ENCODE measurements at regions not wholly inside any gene's neighbourhood (a gene's known extent, or its start where the extent isn't known, plus 50 kb on each side); places are given as distances from the start of the nearest gene placed in this dataset.

- TF ChIP-seq ZNF326 (CRISPR knock-in tag; IDR thresholded peaks at IDR 0.05; ENCODE audit: borderline replicate concordance) (no peak), POGK (CRISPR knock-in tag; conservative IDR thresholded peaks at IDR 0.05) (0 out of 2 replicates have a peak, but pooled peaks have one; percentile 23), PITX1 (CRISPR knock-in tag; IDR thresholded peaks at IDR 0.05) (no peak), PRMT3 (CRISPR knock-in tag; IDR thresholded peaks at IDR 0.05; ENCODE audit: borderline replicate concordance, low read depth) (no peak), ZNF24 (IDR thresholded peaks at IDR 0.05) (0 out of 2 replicates have a peak, but pooled peaks have one; percentile 15), ZNF589 (CRISPR knock-in tag; conservative IDR thresholded peaks at IDR 0.05) (no peak), NR2C2 (CRISPR knock-in tag; IDR thresholded peaks at IDR 0.05; ENCODE audit: borderline replicate concordance) (no peak), ARID5B (CRISPR knock-in tag; IDR thresholded peaks at IDR 0.05) (peak; percentile 89), ZNF33A (CRISPR knock-in tag; IDR thresholded peaks at IDR 0.05; ENCODE audit: borderline replicate concordance) (no peak), ZNF567 (CRISPR knock-in tag; IDR thresholded peaks at IDR 0.05; ENCODE audit: borderline replicate concordance) (no peak), ZBTB21 (CRISPR knock-in tag; IDR thresholded peaks at IDR 0.05) (no peak), SETDB1 (CRISPR knock-in tag; IDR thresholded peaks at IDR 0.05; ENCODE audit: borderline replicate concordance) (no peak), HMG20B (CRISPR knock-in tag; conservative IDR thresholded peaks at IDR 0.05) (no peak), PHF20 (CRISPR knock-in tag; IDR thresholded peaks at IDR 0.05) (no peak), ZNF432 (CRISPR knock-in tag; IDR thresholded peaks at IDR 0.05; ENCODE audit: borderline replicate concordance) (no peak), U2AF1 (optimal IDR thresholded peaks at IDR 0.05; ENCODE audit: low read depth, low read length) (no peak), NFE2 (CRISPR knock-in tag; IDR thresholded peaks at IDR 0.05) (no peak), RNF2 (conservative IDR thresholded peaks at IDR 0.05; ENCODE audit: low read depth) (no peak), ZBTB3 (CRISPR knock-in tag; IDR thresholded peaks at IDR 0.05; ENCODE audit: borderline replicate concordance, low read depth) (no peak), MBD4 (IDR thresholded peaks at IDR 0.05; ENCODE audit: borderline replicate concordance, low read length) (no peak), ZSCAN31 (CRISPR knock-in tag; IDR thresholded peaks at IDR 0.05; ENCODE audit: low read depth) (no peak), ZNF431 (CRISPR knock-in tag; IDR thresholded peaks at IDR 0.05; ENCODE audit: borderline replicate concordance, low read depth) (no peak), RAD51 (IDR thresholded peaks at IDR 0.05; ENCODE audit: borderline replicate concordance) (no peak), TBL1XR1 (IDR thresholded peaks at IDR 0.05; ENCODE audit: borderline replicate concordance, low read length, partially characterized antibody) (no peak), ZNF383 (CRISPR knock-in tag; IDR thresholded peaks at IDR 0.05; ENCODE audit: borderline replicate concordance) (no peak), ZZZ3 (CRISPR knock-in tag; IDR thresholded peaks at IDR 0.05; ENCODE audit: borderline replicate concordance) (no peak)
Observed at GRCh38 chr2:67846370-67847070, 216.3 kb downstream of the C1D start (continued).
